Stimulated activated CD4-positive, alpha-beta T cell treated with anti-CD3 and anti-CD28 coated beads, Interleukin-4, amount 100 ng/mL, for 24 hours (primary cell): ENCODE measurements at regions not wholly inside any gene's neighbourhood (a gene's known extent, or its start where the extent isn't known, plus 50 kb on each side); places are given as distances from the start of the nearest gene placed in this dataset.

Experiments used
- DNase-seq: peaks from one replicate; pipeline ENCODE4 v3.0.0-alpha.2; 2020

DNA sequence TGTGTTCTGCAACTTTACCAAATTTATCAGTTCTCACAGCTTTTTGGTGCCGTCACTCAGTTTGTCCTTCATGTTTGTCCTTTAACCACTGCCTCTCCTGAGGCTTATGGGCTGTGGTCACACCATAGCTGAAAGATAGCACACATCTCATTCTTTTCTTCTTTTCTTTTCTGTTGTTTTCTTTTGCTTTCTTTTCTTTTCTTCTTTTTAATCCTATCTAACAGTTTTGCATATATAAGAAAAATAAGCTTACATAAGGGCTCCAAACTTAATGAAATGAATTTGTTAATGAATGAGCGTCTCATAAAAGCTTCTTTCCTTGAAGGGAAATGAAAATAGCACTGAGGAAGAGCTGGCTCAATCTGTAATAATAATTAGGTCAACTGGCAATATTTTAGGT is 1061.2 kb downstream of the PCDH18 start:
- no peak for DNase-seq

- DNase-seq, result no peak
Observed at GRCh38 chr4:136465691-136466090, 1066.6 kb downstream of the PCDH18 start.

GRCh38 chr4:136463941-136464340 is 1068.4 kb downstream of the PCDH18 start:
- no peak for DNase-seq

- DNase-seq, result no peak
Observed at GRCh38 chr4:136461533-136461932, 1070.8 kb downstream of the PCDH18 start.

- no peak for DNase-seq
Observed at GRCh38 chr4:136458326-136458725, 1074.0 kb downstream of the PCDH18 start.

DNA sequence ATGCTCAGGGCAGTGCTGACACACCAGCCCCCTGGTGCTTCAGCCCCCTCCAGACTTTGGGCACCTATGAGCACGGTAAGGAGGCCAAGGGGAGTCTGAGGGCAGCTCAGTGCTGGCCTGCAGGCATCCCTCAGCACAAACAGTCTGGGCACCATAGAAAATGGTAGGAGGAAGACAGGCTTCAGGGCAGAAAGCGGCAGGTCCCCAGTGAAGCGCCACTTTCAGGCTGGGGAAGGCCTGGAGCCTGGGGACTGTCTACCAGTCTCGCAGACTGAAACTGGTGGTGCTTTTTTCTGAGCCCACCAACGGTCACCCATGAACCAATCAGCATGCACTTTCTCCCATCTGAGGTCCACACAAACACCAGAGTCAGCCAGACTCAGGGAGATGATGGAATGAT is 1074.7 kb downstream of the PCDH18 start:
- DNase-seq, result no peak

DNA sequence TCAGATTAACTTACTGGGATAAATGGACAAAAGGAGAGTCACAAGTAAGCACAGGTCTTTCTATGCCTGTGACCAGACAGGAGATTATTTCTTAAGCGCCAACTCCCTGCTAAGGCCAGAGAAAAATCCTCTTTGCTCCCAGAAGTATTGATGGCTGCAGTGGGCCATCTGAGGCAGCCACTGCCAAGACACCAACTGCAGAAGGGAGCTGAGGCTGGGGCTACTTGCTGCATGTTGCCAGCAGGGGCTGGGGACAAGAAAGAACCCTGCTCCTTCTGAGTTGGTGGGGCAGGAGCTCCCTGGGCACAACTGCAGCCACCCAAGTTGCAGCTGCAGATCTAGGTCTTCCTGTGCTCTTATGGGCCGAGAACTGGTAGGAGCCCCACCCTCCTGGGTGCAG is 1075.3 kb downstream of the PCDH18 start:
- DNase-seq, result no peak

DNA sequence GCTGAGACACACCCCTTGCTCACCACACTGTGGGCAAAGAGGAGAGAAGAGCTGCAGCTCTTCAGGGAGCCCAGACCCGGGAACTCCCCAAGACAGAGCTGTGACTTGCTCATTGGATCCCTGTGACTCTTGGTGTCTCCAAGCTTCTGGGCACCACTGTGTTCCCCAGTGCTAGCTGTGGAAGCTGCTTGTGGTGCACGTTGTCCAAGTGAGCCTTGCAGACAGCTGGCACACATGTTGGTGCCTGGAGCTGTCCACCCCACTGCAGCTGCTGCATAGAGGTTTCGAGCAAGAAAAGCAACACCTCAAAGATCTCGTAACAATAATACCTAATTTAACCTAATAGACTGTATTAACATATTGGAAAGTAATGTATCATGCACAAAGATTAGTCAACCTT is 1089.3 kb downstream of the PCDH18 start:
- DNase-seq, result no peak

- no peak for DNase-seq
Observed at GRCh38 chr4:136442447-136442846, 1089.8 kb downstream of the PCDH18 start.

DNA sequence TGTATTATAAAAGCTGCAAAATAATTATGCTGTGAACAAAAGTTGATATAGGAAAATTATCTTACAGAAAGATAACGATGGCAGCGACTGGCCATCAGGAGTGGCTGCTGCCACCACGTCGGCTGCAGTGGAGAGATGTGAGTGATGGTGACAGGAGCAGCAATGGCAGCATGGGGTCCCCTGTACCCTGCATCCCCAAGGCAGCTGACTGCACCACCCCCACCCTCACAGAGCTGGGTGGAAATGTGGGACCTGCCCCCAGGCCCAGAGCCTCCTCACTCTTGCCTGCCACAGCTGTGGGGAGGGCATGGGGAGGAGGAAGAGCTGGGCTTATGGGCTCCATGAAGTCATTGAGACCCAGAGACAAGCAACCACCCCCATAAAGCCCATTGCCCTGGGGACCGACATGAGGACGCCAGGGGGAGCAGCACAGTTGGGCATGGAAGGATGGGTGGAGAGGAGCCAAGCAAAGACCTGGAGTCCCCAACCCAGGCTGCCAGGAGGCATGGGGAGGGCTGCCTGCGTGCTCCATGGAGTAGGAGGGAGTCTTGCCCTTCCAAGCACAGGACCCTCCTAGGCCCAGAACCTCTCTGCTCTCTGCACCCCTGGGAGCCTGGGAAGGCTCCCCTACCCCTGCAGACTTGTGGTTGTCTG is 1090.5 kb downstream of the PCDH18 start:
- no peak for DNase-seq

DNA sequence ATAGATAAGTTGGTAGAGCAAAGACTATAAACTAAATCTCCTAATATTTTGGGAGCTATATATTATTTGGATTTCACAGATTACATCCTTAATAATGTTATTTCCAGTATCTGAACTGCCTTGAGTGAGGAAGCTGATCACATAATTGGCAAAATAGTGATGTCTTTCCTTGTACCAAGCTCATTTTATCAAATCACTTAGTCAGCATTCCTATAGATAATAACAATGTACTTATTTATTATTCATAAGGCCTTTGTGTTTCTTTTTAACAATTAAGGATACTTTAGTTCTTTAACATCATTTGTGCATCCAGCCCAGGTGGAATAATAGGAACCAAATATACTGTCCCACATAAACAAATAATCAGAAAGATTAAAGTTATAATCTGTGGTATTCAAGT is 1093.6 kb downstream of the PCDH18 start:
- no peak for DNase-seq

- DNase-seq, result no peak
Observed at GRCh38 chr4:136424052-136424451, 1108.2 kb downstream of the PCDH18 start.

- no peak for DNase-seq
Observed at GRCh38 chr4:136414981-136415380, 1117.3 kb downstream of the PCDH18 start.

- DNase-seq, result no peak
Observed at GRCh38 chr4:136412708-136413107, 1119.6 kb downstream of the PCDH18 start.

DNA sequence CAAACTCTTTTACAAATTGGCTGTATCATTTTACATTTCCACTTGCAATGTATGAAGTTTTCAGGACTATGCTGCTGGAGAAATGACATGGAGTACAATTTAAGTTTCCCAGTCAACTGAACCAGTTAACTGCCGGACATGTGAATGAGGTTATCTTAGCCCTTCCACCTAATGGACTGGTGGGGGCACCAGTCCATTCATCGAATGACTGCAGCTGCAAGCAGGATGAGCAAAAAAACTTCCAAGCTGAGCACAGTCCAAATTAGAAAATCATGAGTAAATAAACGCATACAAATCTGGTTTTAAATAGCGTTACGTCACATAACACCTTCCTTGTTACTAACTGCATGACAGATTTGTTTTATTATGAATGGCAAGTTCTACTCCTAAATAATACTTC is 1131.5 kb downstream of the PCDH18 start:
- no peak for DNase-seq

- DNase-seq, result no peak
Observed at GRCh38 chr4:136395212-136395722, 1137.0 kb downstream of the PCDH18 start.

- no peak for DNase-seq
Observed at GRCh38 chr4:136392576-136392975, 1139.7 kb downstream of the PCDH18 start.

- DNase-seq, result no peak
Observed at GRCh38 chr4:136390824-136391223, 1141.5 kb downstream of the PCDH18 start.

DNA sequence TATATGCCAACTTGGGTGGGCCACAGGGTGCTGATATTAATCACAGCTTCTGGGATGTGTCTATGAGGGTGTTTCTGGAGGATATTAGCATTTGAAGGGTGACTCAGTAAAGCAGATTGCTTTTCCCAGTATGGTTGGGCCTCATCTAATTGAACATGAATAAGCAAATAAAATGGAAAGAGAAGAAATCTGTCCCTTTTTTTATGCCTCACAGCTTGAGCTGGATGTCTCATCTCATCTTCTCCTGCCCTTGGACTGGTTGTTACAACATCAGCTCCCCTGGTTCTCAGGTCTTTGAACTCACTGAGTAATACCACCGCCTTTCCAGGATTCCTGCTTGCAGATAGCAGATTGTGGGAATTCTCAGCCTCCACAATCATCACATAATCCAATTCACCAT is 1149.2 kb downstream of the PCDH18 start:
- DNase-seq, result no peak

DNA sequence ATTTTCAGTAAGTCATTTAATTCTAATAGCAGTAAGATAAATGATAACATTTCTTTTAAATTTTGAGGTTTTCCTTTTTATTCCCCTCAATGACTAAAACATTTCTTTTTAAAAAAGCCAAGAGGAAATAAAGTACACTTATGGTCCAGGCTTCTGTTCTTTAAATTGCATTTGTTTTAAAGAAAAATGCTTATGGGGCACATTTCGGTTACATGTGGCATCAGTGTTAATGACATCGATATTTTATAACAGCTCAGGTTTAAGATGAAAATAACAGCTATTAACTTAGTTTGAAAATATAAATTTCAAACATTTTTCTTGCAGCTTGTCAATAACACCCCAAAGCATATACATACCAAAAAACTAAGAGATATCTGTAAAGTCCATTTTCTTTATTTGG is 1161.1 kb downstream of the PCDH18 start:
- DNase-seq, result no peak

GRCh38 chr4:136369073-136369472 is 1163.2 kb downstream of the PCDH18 start:
- no peak for DNase-seq

DNA sequence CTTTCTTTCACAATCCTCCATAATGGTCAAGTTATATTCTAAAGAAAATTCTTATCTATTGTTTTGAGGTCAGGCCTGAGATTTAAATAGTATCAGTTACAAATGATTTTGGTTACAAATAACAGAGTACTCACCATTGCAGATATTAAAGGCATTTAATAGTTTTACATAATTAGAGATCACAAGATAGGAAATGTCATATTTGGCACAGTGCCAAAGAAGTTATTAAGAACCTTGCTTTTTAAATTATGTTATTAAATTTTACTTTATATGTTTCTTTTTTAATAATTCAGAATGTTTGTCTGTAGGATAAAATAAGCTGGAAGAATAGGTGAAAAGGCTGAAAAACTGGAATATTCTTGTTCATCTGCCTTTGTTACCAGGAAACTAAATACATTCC is 1174.7 kb downstream of the PCDH18 start:
- no peak for DNase-seq

DNA sequence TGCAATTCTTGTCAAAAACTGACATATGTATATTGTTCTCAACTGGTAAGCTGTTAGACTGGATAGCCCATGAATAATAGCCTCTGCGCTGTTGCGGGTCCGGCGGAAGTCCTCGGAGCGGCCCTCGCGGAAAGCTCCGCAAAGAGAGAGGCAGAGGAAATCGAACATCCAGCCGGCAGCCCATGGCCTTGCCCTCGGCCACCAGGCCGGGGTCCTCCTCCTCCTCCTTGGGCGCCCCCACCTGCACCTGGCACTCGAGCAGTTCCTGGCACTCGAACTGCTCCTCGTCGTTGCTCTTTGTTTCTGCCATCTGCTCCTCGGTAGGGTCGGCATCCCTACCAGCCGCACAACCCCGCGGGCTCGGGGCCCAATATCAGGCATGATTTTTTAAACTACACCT is 1176.3 kb downstream of the PCDH18 start:
- no peak for DNase-seq

GRCh38 chr4:136343340-136343739 is 1189.0 kb downstream of the PCDH18 start:
- no peak for DNase-seq

- DNase-seq, result no peak
Observed at GRCh38 chr4:136342666-136343065, 1189.6 kb downstream of the PCDH18 start.
